Astrocyte (in vitro differentiated cells and primary cell): ENCODE measurements at regions not wholly inside any gene's neighbourhood (a gene's known extent, or its start where the extent isn't known, plus 50 kb on each side); places are given as distances from the start of the nearest gene placed in this dataset.

ENCODE experiments used
- DNase-seq: peaks from one replicate; pipeline ENCODE4 v3.0.0-alpha.2; 2010; ENCODE audit warnings: low read depth
- FAIRE-seq: peaks from 2 replicates; lab custom pipeline; 2011; peaks lifted over from hg19 to GRCh38; lab: Jason Lieb, UNC
- H2AFZ ChIP-seq: 2 replicates; pipeline ENCODE4 v1.6.0; 2012; ENCODE audit warnings: low read depth, low read length, inconsistent platforms
- H3K27ac ChIP-seq: 2 replicates; pipeline ENCODE4 v1.5.1; 2011; ENCODE audit warnings: low read depth, low read length, inconsistent platforms
- H3K27me3 ChIP-seq: 2 replicates; pipeline ENCODE4 v1.6.0; 2011; ENCODE audit warnings: low read length, inconsistent platforms; ENCODE audit not compliant: insufficient read depth
- H3K36me3 ChIP-seq: 2 replicates; pipeline ENCODE4 v1.5.1; 2011; ENCODE audit warnings: low read length, inconsistent platforms; ENCODE audit not compliant: insufficient read depth
- H3K4me1 ChIP-seq: 2 replicates; pipeline ENCODE4 v1.5.1; 2011; ENCODE audit warnings: low read length, inconsistent platforms; ENCODE audit not compliant: insufficient read depth
- H3K4me2 ChIP-seq: 2 replicates; pipeline ENCODE4 v1.6.0; 2012; ENCODE audit warnings: low read length, inconsistent platforms
- H3K4me3 ChIP-seq: 2 replicates; pipeline ENCODE4 v1.5.1; 2011; ENCODE audit warnings: low read depth, mild to moderate bottlenecking, low read length, inconsistent platforms; ENCODE audit not compliant: insufficient read depth
- H3K79me2 ChIP-seq: 2 replicates; pipeline ENCODE4 v1.6.0; 2012; ENCODE audit warnings: mild to moderate bottlenecking, low read length, inconsistent platforms; ENCODE audit not compliant: insufficient read depth
- H3K9ac ChIP-seq: 2 replicates; pipeline ENCODE4 v1.6.0; 2012; ENCODE audit warnings: mild to moderate bottlenecking, low read length, inconsistent platforms
- H3K9me3 ChIP-seq: 2 replicates; pipeline ENCODE4 v1.5.1; 2012; ENCODE audit warnings: low read depth, mild to moderate bottlenecking, low read length, inconsistent platforms; ENCODE audit not compliant: insufficient read depth
- H4K20me1 ChIP-seq: 2 replicates; pipeline ENCODE4 v1.6.0; 2012; ENCODE audit warnings: low read length, inconsistent platforms; ENCODE audit not compliant: insufficient read depth
- H3K27ac Mint-ChIP-seq: one replicate; pipeline ENCODE4 v1.8.0; 2021; ENCODE audit warnings: mild to moderate bottlenecking, mixed read lengths; ENCODE audit not compliant: unreplicated experiment
- H3K27me3 Mint-ChIP-seq: one replicate; pipeline ENCODE4 v1.8.0; 2021; ENCODE audit warnings: low read depth, mixed read lengths; ENCODE audit not compliant: unreplicated experiment
- H3K36me3 Mint-ChIP-seq: one replicate; pipeline ENCODE4 v1.8.0; 2021; ENCODE audit warnings: low read depth, mixed read lengths; ENCODE audit not compliant: unreplicated experiment
- H3K4me1 Mint-ChIP-seq: one replicate; pipeline ENCODE4 v1.8.0; 2021; ENCODE audit warnings: low read depth, mixed read lengths; ENCODE audit not compliant: unreplicated experiment
- H3K4me3 Mint-ChIP-seq: one replicate; pipeline ENCODE4 v1.8.0; 2021; ENCODE audit warnings: mild to moderate bottlenecking, moderate library complexity, mixed read lengths; ENCODE audit not compliant: unreplicated experiment
- H3K9me3 Mint-ChIP-seq: one replicate; pipeline ENCODE4 v1.8.0; 2021; ENCODE audit warnings: mild to moderate bottlenecking, mixed read lengths; ENCODE audit not compliant: unreplicated experiment
- CTCF ChIP-seq: IDR thresholded peaks from 2 replicates; pipeline ENCODE4 v1.5.1; 2011; ENCODE audit warnings: low read depth, mild to moderate bottlenecking, inconsistent platforms, low read length, moderate library complexity; ENCODE audit not compliant: insufficient read depth
- EZH2 ChIP-seq: IDR thresholded peaks from 2 replicates; pipeline ENCODE4 v1.6.1; 2012; ENCODE audit warnings: mild to moderate bottlenecking, low read length, inconsistent platforms; ENCODE audit not compliant: insufficient read depth

- H3K27me3 Mint-ChIP-seq: no peaks in the 10 kb centered on the region
- H3K4me3 ChIP-seq: no peak overlapping the region
Measured at GRCh38 chr4:131288441-131288840, 1860.7 kb upstream of the PCDH10 start.

GRCh38 chr4:131296192-131296591 lies 1852.9 kb upstream of the PCDH10 start:
- Mint-ChIP-seq H3K9me3 (peaks cover 2% of the 10 kb centered on the region), H3K27ac (no peak overlapping the region), H3K36me3 (no peaks in the 10 kb centered on the region), H3K4me3 (no peak overlapping the region), H3K4me1 (no peaks in the 10 kb centered on the region), H3K27me3 (no peaks in the 10 kb centered on the region)
- DNase-seq: no peak
- Histone ChIP-seq H3K4me1 (no peaks in the 10 kb centered on the region), H3K4me2 (no peak overlapping the region), H2AFZ (no peak overlapping the region), H4K20me1 (no peaks in the 10 kb centered on the region), H3K27ac (no peak overlapping the region), H3K9ac (no peak overlapping the region), H3K27me3 (no peaks in the 10 kb centered on the region), H3K4me3 (no peak overlapping the region), H3K79me2 (no peaks in the 10 kb centered on the region), H3K9me3 (peaks cover 3% of the 10 kb centered on the region), H3K36me3 (no peaks in the 10 kb centered on the region)
- no peak for FAIRE-seq
- no peak for TF ChIP-seq EZH2
- no peak for TF ChIP-seq CTCF

More at GRCh38 chr4:131288441-131288840, 1860.7 kb upstream of the PCDH10 start:
- no peak for FAIRE-seq
- no peak overlapping the region for H3K27ac Mint-ChIP-seq
- no peak for DNase-seq
- H3K36me3 Mint-ChIP-seq: no peaks in the 10 kb centered on the region
- peaks cover 11% of the 10 kb centered on the region for H3K9me3 Mint-ChIP-seq
- Histone ChIP-seq H4K20me1 (no peaks in the 10 kb centered on the region), H3K27me3 (no peaks in the 10 kb centered on the region), H3K9ac (no peak overlapping the region), H3K27ac (no peak overlapping the region), H2AFZ (no peak overlapping the region), H3K36me3 (no peaks in the 10 kb centered on the region), H3K79me2 (no peaks in the 10 kb centered on the region), H3K9me3 (peaks cover 4% of the 10 kb centered on the region), H3K4me2 (no peak overlapping the region), H3K4me1 (no peaks in the 10 kb centered on the region)
- H3K4me1 Mint-ChIP-seq: no peaks in the 10 kb centered on the region
- TF ChIP-seq CTCF (no peak), EZH2 (no peak)
- no peak overlapping the region for H3K4me3 Mint-ChIP-seq

GRCh38 chr4:131302108-131302507 lies 1847.0 kb upstream of the PCDH10 start:
- Histone ChIP-seq H3K4me1 (no peaks in the 10 kb centered on the region), H3K4me2 (no peak overlapping the region), H3K27me3 (no peaks in the 10 kb centered on the region), H4K20me1 (no peaks in the 10 kb centered on the region), H3K4me3 (no peak overlapping the region), H3K9ac (no peak overlapping the region), H3K27ac (no peak overlapping the region), H2AFZ (no peak overlapping the region), H3K36me3 (no peaks in the 10 kb centered on the region), H3K9me3 (no peaks in the 10 kb centered on the region), H3K79me2 (no peaks in the 10 kb centered on the region)
- Mint-ChIP-seq H3K4me3 (no peak overlapping the region), H3K9me3 (no peaks in the 10 kb centered on the region), H3K4me1 (no peaks in the 10 kb centered on the region), H3K27ac (no peak overlapping the region), H3K36me3 (peaks cover 2% of the 10 kb centered on the region), H3K27me3 (no peaks in the 10 kb centered on the region)
- TF ChIP-seq EZH2 (no peak), CTCF (no peak)
- DNase-seq (no peak), FAIRE-seq (no peak)
